ENCODE measurements at regions not wholly inside any gene's neighbourhood (a gene's known extent, or its start where the extent isn't known, plus 50 kb on each side); places are given as distances from the start of the nearest gene placed in this dataset.

GRCh38 chr2:144048631-144049060 lies 471.3 kb downstream of the ZEB2 start:
- Histone ChIP-seq H3K27me3 (ENCODE audit: low read length) (no peaks in the 10 kb centered on the region), H3K79me2 (ENCODE audit: insufficient read depth, low read length) (no peaks in the 10 kb centered on the region), H4K20me1 (ENCODE audit: low read depth, low read length) (no peaks in the 10 kb centered on the region), H3K4me2 (ENCODE audit: low read depth, low read length, poor library complexity, severe bottlenecking) (no peak overlapping the region), H3K27ac (ENCODE audit: low read depth, low read length) (no peak overlapping the region), H3K36me3 (ENCODE audit: low read length) (no peaks in the 10 kb centered on the region), H3K9me2 (replicated peaks; ENCODE audit: insufficient read depth, low read length) (no peaks in the 10 kb centered on the region; the same call in 1 of the 2 replicates), H3K9ac (ENCODE audit: low read length) (no peak overlapping the region), H2AFZ (ENCODE audit: low read depth, low read length, severe bottlenecking) (no peak overlapping the region), H3F3A (ENCODE audit: insufficient read depth) (no peaks in the 10 kb centered on the region), H3K9me3 (ENCODE audit: insufficient read depth, low read length) (no peaks in the 10 kb centered on the region), H3K4me3 (ENCODE audit: insufficient read depth, low read length, poor library complexity, severe bottlenecking) (no peak overlapping the region)
- TF ChIP-seq CTCF (IDR thresholded peaks at IDR 0.05; ENCODE audit: insufficient read depth, low read length, poor library complexity, severe bottlenecking) (no peak), EZH2phosphoT487 (conservative IDR thresholded peaks at IDR 0.05; ENCODE audit: low read length) (no peak)

DNA sequence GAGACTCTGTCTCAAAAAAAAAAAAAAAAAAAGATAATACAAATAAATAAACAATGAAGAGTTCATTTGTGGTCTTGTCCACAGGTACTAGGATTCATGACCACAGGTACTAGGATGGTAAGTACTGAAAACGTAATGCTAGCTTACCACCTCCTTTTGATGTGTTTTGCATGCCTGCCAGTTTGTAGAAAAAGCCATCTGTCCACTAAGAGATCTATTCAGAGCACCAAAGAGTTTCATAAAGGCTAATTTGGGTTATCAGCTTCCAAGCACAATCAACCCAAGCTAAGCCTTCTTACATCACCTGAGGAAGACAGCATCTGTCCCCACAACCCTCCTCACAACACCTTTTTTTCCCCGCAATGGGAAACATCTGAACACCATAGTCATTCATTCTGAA lies 477.2 kb downstream of the ZEB2 start:
- Histone ChIP-seq H3K4me3 (ENCODE audit: insufficient read depth, low read length, poor library complexity, severe bottlenecking) (no peak overlapping the region), H3K9ac (ENCODE audit: low read length) (no peak overlapping the region), H3K9me3 (ENCODE audit: insufficient read depth, low read length) (no peaks in the 10 kb centered on the region), H3K4me2 (ENCODE audit: low read depth, low read length, poor library complexity, severe bottlenecking) (no peak overlapping the region), H2AFZ (ENCODE audit: low read depth, low read length, severe bottlenecking) (no peak overlapping the region), H3F3A (ENCODE audit: insufficient read depth) (no peaks in the 10 kb centered on the region), H3K36me3 (ENCODE audit: low read length) (no peaks in the 10 kb centered on the region), H3K27ac (ENCODE audit: low read depth, low read length) (no peak overlapping the region), H3K9me2 (replicated peaks; ENCODE audit: insufficient read depth, low read length) (no peaks in the 10 kb centered on the region), H3K79me2 (ENCODE audit: insufficient read depth, low read length) (no peaks in the 10 kb centered on the region), H3K27me3 (ENCODE audit: low read length) (no peaks in the 10 kb centered on the region), H4K20me1 (ENCODE audit: low read depth, low read length) (no peaks in the 10 kb centered on the region)
- TF ChIP-seq CTCF (IDR thresholded peaks at IDR 0.05; ENCODE audit: insufficient read depth, low read length, poor library complexity, severe bottlenecking) (no peak), EZH2phosphoT487 (conservative IDR thresholded peaks at IDR 0.05; ENCODE audit: low read length) (no peak)

DNA sequence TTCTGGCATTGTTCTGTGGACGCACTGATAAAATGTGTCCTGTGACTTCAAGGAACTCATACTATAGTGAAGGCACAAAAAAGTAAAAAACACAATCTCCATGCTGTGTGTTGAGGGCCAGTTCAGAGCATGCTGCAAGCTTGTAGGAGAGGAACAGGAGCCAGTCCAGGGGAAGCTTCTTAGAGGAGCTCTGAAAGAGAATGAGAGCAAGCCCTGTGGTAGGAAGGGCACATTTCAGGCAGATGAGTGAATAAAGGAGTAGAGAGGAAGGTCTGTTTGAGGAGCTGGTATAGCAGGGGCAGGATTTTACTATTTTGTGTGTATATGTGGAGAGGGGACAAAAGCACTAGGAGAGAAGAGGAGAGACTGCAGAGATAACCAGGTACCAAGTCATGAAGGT lies 478.3 kb downstream of the ZEB2 start:
- Histone ChIP-seq H3K27ac (ENCODE audit: low read depth, low read length) (no peak overlapping the region), H3K36me3 (ENCODE audit: low read length) (no peaks in the 10 kb centered on the region), H3K27me3 (ENCODE audit: low read length) (no peaks in the 10 kb centered on the region), H3K4me2 (ENCODE audit: low read depth, low read length, poor library complexity, severe bottlenecking) (no peak overlapping the region), H3K9me3 (ENCODE audit: insufficient read depth, low read length) (no peaks in the 10 kb centered on the region), H3K4me3 (ENCODE audit: insufficient read depth, low read length, poor library complexity, severe bottlenecking) (no peak overlapping the region), H3K79me2 (ENCODE audit: insufficient read depth, low read length) (no peaks in the 10 kb centered on the region), H3K9ac (ENCODE audit: low read length) (no peak overlapping the region), H4K20me1 (ENCODE audit: low read depth, low read length) (no peaks in the 10 kb centered on the region), H3F3A (ENCODE audit: insufficient read depth) (no peaks in the 10 kb centered on the region), H2AFZ (ENCODE audit: low read depth, low read length, severe bottlenecking) (no peak overlapping the region), H3K9me2 (replicated peaks; ENCODE audit: insufficient read depth, low read length) (no peaks in the 10 kb centered on the region)
- TF ChIP-seq EZH2phosphoT487 (conservative IDR thresholded peaks at IDR 0.05; ENCODE audit: low read length): no peak
- TF ChIP-seq CTCF (IDR thresholded peaks at IDR 0.05; ENCODE audit: insufficient read depth, low read length, poor library complexity, severe bottlenecking): no peak

Data from SU-DHL-6 (cell line).